SK-N-SH treated with all-trans-retinoic acid at 6 μM for 48 hours (cell line): ENCODE measurements at regions not wholly inside any gene's neighbourhood (a gene's known extent, or its start where the extent isn't known, plus 50 kb on each side); places are given as distances from the start of the nearest gene placed in this dataset.

Experiments
- ESRRG ChIP-seq: fragments of 250-450 bp; sonication (Bioruptor Pico); IDR thresholded peaks from 2 replicates; pipeline ENCODE4 v1.6.1; 2021; ENCODE audit warnings: mild to moderate bottlenecking
- ZFP30 ChIP-seq: fragments of 450-650 bp; formaldehyde crosslinking; IDR thresholded peaks from 2 replicates; pipeline ENCODE4 v1.5.0; 2022; ENCODE audit warnings: mild to moderate bottlenecking, moderate library complexity
- ZNF70 ChIP-seq: fragments of 450-650 bp; formaldehyde crosslinking; IDR thresholded peaks from 2 replicates; pipeline ENCODE4 v1.5.0; 2020; ENCODE audit warnings: mild to moderate bottlenecking, moderate library complexity

GRCh38 chr3:148607491-148607890 lies 90.2 kb upstream of the AGTR1 start:
- TF ChIP-seq ZFP30: no peak
- TF ChIP-seq ZNF70: no peak
- no peak for TF ChIP-seq ESRRG
